ENCODE measurements at regions not wholly inside any gene's neighbourhood (a gene's known extent, or its start where the extent isn't known, plus 50 kb on each side); places are given as distances from the start of the nearest gene placed in this dataset.

GRCh38 chr21:35170244-35170643, 121.1 kb upstream of the RUNX1 start:
- CTCF ChIA-PET = no interaction called here
- ATAC-seq (no peak), DNase-seq (ENCODE audit: low read depth, low spot score) (no peak)
- Histone ChIP-seq H3K4me1 (ENCODE audit: control insufficient read depth, insufficient read depth, low read length) (no peaks in the 10 kb centered on the region), H3K36me3 (ENCODE audit: control insufficient read depth, insufficient read depth, low read length) (no peaks in the 10 kb centered on the region), H3K4me3 (ENCODE audit: low read depth in 2 of 2, low read length in 2 of 2) (no peak overlapping the region), H3K27ac (ENCODE audit: low read length) (no peak overlapping the region), H3K9me3 (ENCODE audit: control insufficient read depth, insufficient read depth, low read depth, low read length) (no peaks in the 10 kb centered on the region), H3K27me3 (ENCODE audit: control insufficient read depth, insufficient read depth, low read length) (no peaks in the 10 kb centered on the region)
- in situ Hi-C loops (cut with HindIII; ENCODE audit: low pct_unique_long_range_greater_than_20kb, low sequenced_read_pairs) (no loop called here), intact Hi-C loops (cut with micrococcal nuclease; ENCODE audit: unreplicated experiment) (no loop called here)
- TF ChIP-seq SIN3A (IDR thresholded peaks at IDR 0.05; ENCODE audit: borderline replicate concordance, insufficient read depth, low read depth, low read length) (no peak), CTCF (IDR thresholded peaks at IDR 0.05) (no peak)
- BruUV-seq (replicated peaks) = no TSS peak
- POLR2A ChIA-PET = no interaction called here

- Histone ChIP-seq H3K9me3 (ENCODE audit: control insufficient read depth, insufficient read depth, low read depth, low read length) (no peaks in the 10 kb centered on the region), H3K4me1 (ENCODE audit: control insufficient read depth, insufficient read depth, low read length) (no peaks in the 10 kb centered on the region), H3K4me3 (ENCODE audit: low read depth in 2 of 2, low read length in 2 of 2) (no peak overlapping the region), H3K27me3 (ENCODE audit: control insufficient read depth, insufficient read depth, low read length) (no peaks in the 10 kb centered on the region), H3K27ac (ENCODE audit: low read length) (no peak overlapping the region), H3K36me3 (ENCODE audit: control insufficient read depth, insufficient read depth, low read length) (no peaks in the 10 kb centered on the region)
- intact Hi-C loops (cut with micrococcal nuclease; ENCODE audit: unreplicated experiment) = no loop called here
- ChIA-PET CTCF (no interaction called here), POLR2A (no interaction called here)
- no TSS peak for BruUV-seq (replicated peaks)
- TF ChIP-seq REST (IDR thresholded peaks at IDR 0.05; ENCODE audit: insufficient read depth in 1 of 2, low read depth in 2 of 2, low read length in 1 of 2) (no peak), SIN3A (IDR thresholded peaks at IDR 0.05; ENCODE audit: borderline replicate concordance, insufficient read depth, low read depth, low read length) (no peak), POLR2AphosphoS5 (IDR thresholded peaks at IDR 0.05; ENCODE audit: low read depth, low read length) (no peak), CTCF (IDR thresholded peaks at IDR 0.05) (no peak), TCF7L2 (IDR thresholded peaks at IDR 0.05; ENCODE audit: low read depth, low read length) (no peak)
- no peak for DNase-seq (ENCODE audit: low read depth, low spot score)
- in situ Hi-C loops (cut with HindIII; ENCODE audit: low pct_unique_long_range_greater_than_20kb, low sequenced_read_pairs) = no loop called here
- ATAC-seq = no peak
Observed at GRCh38 chr21:35169574-35169973, 120.5 kb upstream of the RUNX1 start.

- DNase-seq (ENCODE audit: low read depth, low spot score) = no peak
- no peaks in the 10 kb centered on the region for H3K9me3 ChIP-seq (ENCODE audit: control insufficient read depth, insufficient read depth, low read depth, low read length)
- TF ChIP-seq CTCF (IDR thresholded peaks at IDR 0.05) = no peak
- no peak for TF ChIP-seq SIN3A (IDR thresholded peaks at IDR 0.05; ENCODE audit: borderline replicate concordance, insufficient read depth, low read depth, low read length)
- TF ChIP-seq REST (IDR thresholded peaks at IDR 0.05; ENCODE audit: insufficient read depth in 1 of 2, low read depth in 2 of 2, low read length in 1 of 2) = no peak
- no peaks in the 10 kb centered on the region for H3K4me1 ChIP-seq (ENCODE audit: control insufficient read depth, insufficient read depth, low read length)
- no peaks in the 10 kb centered on the region for H3K27me3 ChIP-seq (ENCODE audit: control insufficient read depth, insufficient read depth, low read length)
- H3K27ac ChIP-seq (ENCODE audit: low read length) = no peak overlapping the region
- in situ Hi-C loops (cut with HindIII; ENCODE audit: low pct_unique_long_range_greater_than_20kb, low sequenced_read_pairs) (no loop called here), intact Hi-C loops (cut with micrococcal nuclease; ENCODE audit: unreplicated experiment) (no loop called here)
- POLR2A ChIA-PET = no interaction called here
- no TSS peak for BruUV-seq (replicated peaks)
- H3K4me3 ChIP-seq (ENCODE audit: low read depth in 2 of 2, low read length in 2 of 2) = no peak overlapping the region
- CTCF ChIA-PET = no interaction called here
- H3K36me3 ChIP-seq (ENCODE audit: control insufficient read depth, insufficient read depth, low read length) = no peaks in the 10 kb centered on the region
- no peak for ATAC-seq
Observed at GRCh38 chr21:35168735-35169134, 119.6 kb upstream of the RUNX1 start.
